K562 (cell line): ENCODE measurements at regions not wholly inside any gene's neighbourhood (a gene's known extent, or its start where the extent isn't known, plus 50 kb on each side); places are given as distances from the start of the nearest gene placed in this dataset.

ENCODE experiments used
- ATAC-seq: fragments of 200-7000 bp; cut with Tn5 transposase; 3 replicates; pipeline ENCODE4 v1.9.1; 2020; ENCODE audit warnings: moderate library complexity
- BruUV-seq: library from RNA; stranded (reverse); fragments of 400-500 nt; replicated peaks from 2 replicates; lab custom pipeline; 2021; lab: Mats Ljungman, UMichigan
- CTCF ChIA-PET: fragments of 300-600 bp; formaldehyde crosslinking; extraction: SDS; loops from one replicate; lab custom pipeline; 2021; ENCODE audit warnings: low intra/inter-chr PET ratio; lab: Yijun Ruan, JAX
- POLR2A ChIA-PET: fragments of 300-600, 350-650 bp; sonication (Branson Sonifier 250); formaldehyde crosslinking; extraction: SDS; loops from one replicate; lab custom pipeline; 2021; ENCODE audit warnings: antibody characterized with exemption, inconsistent platforms; lab: Yijun Ruan, JAX
- DNase-seq, 4 experiments: peaks; one replicate each; pipeline versions ENCODE4 v3.0.0 to v3.0.0-alpha.2; 2011 to 2018; ENCODE audit warnings: low spot score in 3 of 4, mixed read lengths in 3 of 4; ENCODE audit errors: extremely low read depth in 1 of 4
- FAIRE-seq: peaks from 2 replicates; lab custom pipeline; 2011; peaks lifted over from hg19 to GRCh38; lab: Jason Lieb, UNC
- H2AFZ ChIP-seq: 2 replicates; pipeline ENCODE4 v1.6.0; 2011; ENCODE audit warnings: low read depth, low read length, control low read depth, inconsistent platforms
- H3K27ac ChIP-seq: fragments of 200-600 bp; 3 replicates; pipeline ENCODE4 v1.8.0; 2011; ENCODE audit warnings: low read depth, mild to moderate bottlenecking, control low read depth, inconsistent platforms, low read length, moderate library complexity, mixed read lengths; ENCODE audit errors: extremely low read depth
- H3K27me3 ChIP-seq, 2 experiments: fragments of 300-600 bp in 1 of 2; 2 replicates in 1 of 2; 3 replicates in 1 of 2; pipeline versions ENCODE4 v1.6.0 to v1.8.0; 2011; ENCODE audit warnings: inconsistent platforms in 2 of 2, low read length in 2 of 2, mild to moderate bottlenecking in 1 of 2, mixed read lengths in 1 of 2, moderate library complexity in 1 of 2; ENCODE audit not compliant: control insufficient read depth in 2 of 2, insufficient read depth in 2 of 2
- H3K36me3 ChIP-seq: fragments of 300-600 bp; 3 replicates; pipeline ENCODE4 v1.8.0; 2011; ENCODE audit warnings: mild to moderate bottlenecking, low read length, inconsistent platforms; ENCODE audit not compliant: control insufficient read depth, insufficient read depth
- H3K4me1 ChIP-seq, 2 experiments: fragments of 200-600 bp in 1 of 2; replicated peaks in 1 of 2; 2 replicates in 1 of 2; 3 replicates in 1 of 2; pipeline versions ENCODE4 v1.5.1 to v1.8.0; 2011; ENCODE audit warnings: inconsistent platforms in 2 of 2, low read length in 2 of 2, mild to moderate bottlenecking in 1 of 2, mixed read lengths in 1 of 2, moderate library complexity in 1 of 2; ENCODE audit not compliant: control insufficient read depth in 2 of 2, insufficient read depth in 2 of 2
- H3K4me2 ChIP-seq: 2 replicates; pipeline ENCODE4 v1.6.1; 2011; ENCODE audit warnings: low read length, control low read depth, inconsistent platforms, mixed read lengths; ENCODE audit not compliant: insufficient read depth
- H3K4me3 ChIP-seq: fragments of 200-600 bp; sonication (generic), shearing (Covaris generic); 2 replicates; pipeline ENCODE4 v1.5.1; 2016; ENCODE audit warnings: control low read depth, inconsistent platforms
- H3K79me2 ChIP-seq: fragments of 200-600 bp; 3 replicates; pipeline ENCODE4 v1.8.0; 2011; ENCODE audit warnings: low read length, inconsistent platforms; ENCODE audit not compliant: control insufficient read depth, insufficient read depth
- H3K9ac ChIP-seq, 2 experiments: 2 replicates each; pipeline versions ENCODE4 v1.6.0 to v1.6.1; 2011; ENCODE audit warnings: low read depth in 2 of 2, low read length in 2 of 2, control low read depth in 1 of 2, inconsistent platforms in 1 of 2, mild to moderate bottlenecking in 1 of 2, mixed read lengths in 1 of 2; ENCODE audit not compliant: insufficient read depth in 1 of 2
- H3K9me1 ChIP-seq: one replicate; pipeline ENCODE4 v1.6.0; 2011; ENCODE audit warnings: inconsistent platforms, mild to moderate bottlenecking, low read length, moderate library complexity; ENCODE audit not compliant: control insufficient read depth, insufficient read depth
- H3K9me3 ChIP-seq: replicated peaks from 2 replicates; pipeline ENCODE4 v1.5.1; 2011; ENCODE audit warnings: low read depth, low read length, inconsistent platforms; ENCODE audit not compliant: control insufficient read depth, insufficient read depth
- H4K20me1 ChIP-seq: replicated peaks from 2 replicates; pipeline ENCODE4 v1.6.1; 2011; ENCODE audit warnings: low read length, inconsistent platforms, mixed read lengths; ENCODE audit not compliant: control insufficient read depth, insufficient read depth
- CCNT2 ChIP-seq: IDR thresholded peaks from 2 replicates; pipeline ENCODE4 v1.6.1; 2011; ENCODE audit warnings: borderline replicate concordance, low read depth, mild to moderate bottlenecking, moderate library complexity, mixed read lengths, low read length; ENCODE audit not compliant: insufficient read length; ENCODE audit errors: extremely low read depth
- CHD4 ChIP-seq: fragments of 200-600 bp; sonication (generic); IDR thresholded peaks from 3 replicates; pipeline ENCODE4 v1.6.1; 2012; ENCODE audit warnings: low read depth, mild to moderate bottlenecking, mixed read lengths, low read length, inconsistent platforms; ENCODE audit not compliant: insufficient read depth, insufficient replicate concordance, poor library complexity, severe bottlenecking
- KLF13 ChIP-seq: fragments of 450-650 bp; IDR thresholded peaks from 2 replicates; pipeline ENCODE4 v1.6.1; 2016; ENCODE audit warnings: missing genetic modification characterization, low read depth, mild to moderate bottlenecking, missing compliant biosample characterization, moderate library complexity, borderline replicate concordance
- MYBL2 ChIP-seq, 2 experiments: fragments of 450-650 bp in 1 of 2; sonication (generic) in 1 of 2; formaldehyde crosslinking in 1 of 2; IDR thresholded peaks; 2 replicates each; pipeline versions ENCODE4 v1.6.1 to v1.8.1; 2017 to 2022; ENCODE audit warnings: borderline replicate concordance in 1 of 2, inconsistent platforms in 1 of 2, low read depth in 1 of 2, mild to moderate bottlenecking in 1 of 2, missing genetic modification reagents in 1 of 2, moderate library complexity in 1 of 2
- PHTF2 ChIP-seq: fragments of 250-450 bp; sonication (Bioruptor Pico); IDR thresholded peaks from 2 replicates; pipeline ENCODE4 v1.5.0; 2021; ENCODE audit warnings: mild to moderate bottlenecking
- POLR2AphosphoS5 ChIP-seq: IDR thresholded peaks from 2 replicates; pipeline ENCODE4 v1.6.1; 2011; ENCODE audit warnings: mild to moderate bottlenecking, low read depth, low read length, moderate library complexity; ENCODE audit not compliant: control insufficient read depth, insufficient read depth
- in situ Hi-C: fragments of 300-500 bp; cut with MboI; formaldehyde crosslinking; loops from 4 replicates; pipeline ENCODE4 v1.15.0; 2018; ENCODE audit warnings: inconsistent platforms, mixed read lengths
- intact Hi-C: fragments of 100-400 bp; cut with micrococcal nuclease; formaldehyde crosslinking; loops from 2 replicates; pipeline ENCODE4 v1.14.2; 2022

DNA sequence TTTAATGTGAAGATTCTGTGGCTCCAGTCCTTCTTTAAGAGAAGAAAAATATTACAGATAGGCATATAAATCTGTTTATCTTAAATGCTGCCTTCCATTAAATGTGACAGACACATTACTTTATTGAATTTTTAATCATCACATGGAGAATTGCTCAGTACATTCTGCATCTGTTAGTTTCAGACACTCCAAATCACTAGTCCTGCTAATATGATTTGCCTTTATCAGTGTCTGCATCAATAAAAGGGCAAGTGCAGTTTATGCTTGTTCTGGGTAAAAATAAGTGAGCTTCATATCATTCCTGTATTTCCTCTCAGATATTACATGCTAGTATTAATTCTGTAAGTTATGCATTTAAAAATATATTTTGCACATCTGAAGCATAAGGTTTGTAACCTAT is 666.4 kb downstream of the TECRL start:
- H4K20me1 ChIP-seq = no peaks in the 10 kb centered on the region
- no peaks in the 10 kb centered on the region for H3K9me3 ChIP-seq
- DNase-seq (no peak), FAIRE-seq (no peak)
- BruUV-seq = no TSS peak
- no peak overlapping the region for H3K4me3 ChIP-seq
- POLR2A ChIA-PET = no interaction called here
- H3K9ac ChIP-seq = no peak overlapping the region
- TF ChIP-seq POLR2AphosphoS5 = no peak
- TF ChIP-seq KLF13 (tag) = no peak
- TF ChIP-seq MYBL2 (IDR thresholded peaks at IDR 0.05; ENCODE audit: low read depth) = no peak
- TF ChIP-seq MYBL2 (CRISPR knock-in tag; IDR thresholded peaks at IDR 0.05; ENCODE audit: borderline replicate concordance) = no peak
- TF ChIP-seq CCNT2 = no peak
- TF ChIP-seq CHD4 = no peak
- no peak for TF ChIP-seq PHTF2 (CRISPR knock-in tag)
- TF ChIP-seq, all 486 proteins: peak for 0
- H3K9me1 ChIP-seq = no peaks in the 10 kb centered on the region
- CTCF ChIA-PET = no interaction called here
- H3K36me3 ChIP-seq = no peaks in the 10 kb centered on the region
- H3K79me2 ChIP-seq = no peaks in the 10 kb centered on the region
- no peak overlapping the region for H2AFZ ChIP-seq
- no peaks in the 10 kb centered on the region for H3K4me1 ChIP-seq
- no peak overlapping the region for H3K27ac ChIP-seq
- no peak for ATAC-seq
- H3K4me2 ChIP-seq = no peak overlapping the region
- intact Hi-C loops = no loop called here
- H3K27me3 ChIP-seq = no peaks in the 10 kb centered on the region
- in situ Hi-C loops = no loop called here
